ENCODE measurements at regions not wholly inside any gene's neighbourhood (a gene's known extent, or its start where the extent isn't known, plus 50 kb on each side); places are given as distances from the start of the nearest gene placed in this dataset.

- DNase-seq: no peak
Measured at GRCh38 chr3:16114930-16115329, 59.5 kb upstream of the GALNT15 start.

- no peak for DNase-seq
Measured at GRCh38 chr3:16118396-16118795, 56.1 kb upstream of the GALNT15 start.

DNA sequence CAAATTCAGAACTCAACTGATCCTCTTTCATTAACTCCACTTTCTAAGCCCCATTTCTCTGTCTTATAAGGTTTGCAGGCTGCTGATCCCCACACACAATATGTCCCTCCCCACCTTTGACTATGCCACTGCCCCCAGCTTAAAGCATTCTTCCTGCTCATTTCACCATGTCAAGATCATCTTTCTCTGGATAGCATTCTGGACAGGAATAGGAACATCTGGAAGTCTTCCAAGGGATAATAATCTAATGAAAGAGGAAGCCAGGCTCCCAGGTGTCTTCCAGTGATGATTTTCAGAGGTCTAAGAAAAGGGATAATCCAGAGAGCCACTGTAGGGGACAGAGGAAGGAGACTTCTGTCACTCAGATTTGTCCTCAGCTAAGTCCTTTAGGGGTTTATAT, 54.6 kb upstream of the GALNT15 start:
- DNase-seq: no peak

DNA sequence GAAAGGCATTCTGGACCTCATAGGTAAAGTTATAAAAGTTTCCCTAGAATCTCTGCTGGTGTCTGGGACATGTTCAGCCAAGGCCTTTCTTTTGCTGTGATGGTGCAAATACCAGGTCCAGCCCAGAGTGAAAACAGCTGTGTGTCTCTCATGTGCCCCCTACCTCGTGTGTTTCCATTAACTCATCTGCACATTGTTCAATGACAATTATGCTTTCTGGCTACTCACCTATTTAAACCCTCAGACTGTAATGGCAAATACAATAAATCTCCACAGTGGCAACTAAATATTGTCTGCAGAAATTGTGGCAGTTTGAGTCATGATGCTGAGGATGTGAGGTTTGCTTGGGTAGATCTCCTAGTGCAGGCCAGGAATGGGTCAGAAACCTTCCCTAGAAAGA, 53.1 kb upstream of the GALNT15 start:
- DNase-seq: no peak

DNA sequence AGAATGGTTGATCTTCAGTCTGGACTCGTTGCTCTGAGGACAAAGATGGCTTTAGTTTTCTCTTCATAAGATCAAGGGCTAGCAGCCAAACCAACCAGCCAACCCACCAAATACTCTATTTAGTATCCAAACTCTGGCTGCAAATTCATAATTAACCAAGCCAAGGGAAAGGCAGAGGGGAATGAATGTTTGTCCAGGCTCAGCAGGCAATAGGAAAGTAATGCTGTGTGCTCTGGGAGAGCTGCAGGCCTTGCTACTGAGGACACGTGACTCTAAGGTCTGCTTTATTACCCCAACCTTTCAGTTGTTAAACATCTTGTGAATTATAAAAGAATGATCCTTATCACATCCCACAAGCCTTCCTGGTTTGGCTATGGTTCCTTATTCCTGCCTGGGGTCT, 52.3 kb upstream of the GALNT15 start:
- no peak for DNase-seq

GRCh38 chr3:16122661-16123060, 51.8 kb upstream of the GALNT15 start:
- DNase-seq: no peak

DNA sequence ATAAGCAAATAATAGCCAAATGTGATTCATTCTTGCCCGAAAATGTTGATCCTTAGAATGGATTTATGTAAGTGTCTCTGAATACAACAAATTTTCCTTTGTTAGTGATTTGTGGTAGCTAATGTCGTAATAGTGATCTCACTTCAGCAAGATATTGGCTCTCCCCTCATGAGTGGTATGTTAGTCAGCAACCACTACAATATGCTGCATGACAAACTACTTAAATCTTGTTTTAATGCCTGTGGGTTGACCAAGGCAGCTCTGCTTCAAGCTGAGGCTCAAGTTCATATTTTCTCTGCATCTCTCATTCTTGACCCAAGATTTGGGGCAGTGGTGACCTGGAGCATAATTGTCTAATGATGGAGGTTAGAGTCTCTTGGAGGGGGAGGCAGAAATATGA, 49.8 kb upstream of the GALNT15 start:
- peak; percentile 95 for DNase-seq
